Right forelimb (tissue), 1 donor: ENCODE measurements at regions not wholly inside any gene's neighbourhood (a gene's known extent, or its start where the extent isn't known, plus 50 kb on each side); places are given as distances from the start of the nearest gene placed in this dataset.

Experiments
- DNase-seq: peaks from one replicate; pipeline ENCODE4 v3.0.0-alpha.2; 2018

DNA sequence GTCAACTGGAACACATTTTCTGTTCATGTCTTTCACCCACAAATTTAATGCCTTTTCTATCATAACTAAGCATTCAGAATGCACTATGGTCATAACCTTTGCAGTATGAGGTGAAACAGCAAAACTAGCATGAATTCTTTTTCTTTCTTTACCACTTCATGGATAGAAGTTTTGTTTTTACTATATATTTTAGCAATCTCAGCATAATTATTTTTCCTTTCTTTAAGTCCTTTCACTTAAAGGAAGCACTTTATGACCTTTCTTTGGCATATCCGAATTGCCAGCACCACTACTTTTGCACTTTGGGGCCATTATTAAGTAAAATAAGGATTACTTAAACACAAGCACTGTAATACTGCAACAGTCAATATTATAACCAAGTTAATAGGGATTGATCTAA is 115.1 kb upstream of the DKK2 start:
- no peak for DNase-seq

DNA sequence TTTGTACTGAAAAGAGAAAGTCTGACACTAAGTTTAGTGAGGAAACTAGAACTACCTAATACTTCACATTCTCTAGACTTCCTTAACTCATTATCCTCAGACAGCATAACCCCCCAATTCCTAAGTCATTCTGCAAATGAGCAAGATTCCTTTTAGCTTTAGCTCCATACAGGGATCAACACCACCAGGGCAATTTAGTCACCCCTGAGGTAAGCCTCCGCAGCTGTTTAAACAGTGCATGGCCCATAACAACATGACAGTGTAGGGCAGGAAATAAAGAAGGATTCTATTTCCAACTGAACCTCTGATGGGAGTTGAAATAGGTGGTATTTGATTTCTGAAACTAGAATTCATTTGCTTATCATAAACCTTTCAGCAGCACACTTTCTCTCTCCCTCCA is 112.8 kb upstream of the DKK2 start:
- DNase-seq, result no peak

DNA sequence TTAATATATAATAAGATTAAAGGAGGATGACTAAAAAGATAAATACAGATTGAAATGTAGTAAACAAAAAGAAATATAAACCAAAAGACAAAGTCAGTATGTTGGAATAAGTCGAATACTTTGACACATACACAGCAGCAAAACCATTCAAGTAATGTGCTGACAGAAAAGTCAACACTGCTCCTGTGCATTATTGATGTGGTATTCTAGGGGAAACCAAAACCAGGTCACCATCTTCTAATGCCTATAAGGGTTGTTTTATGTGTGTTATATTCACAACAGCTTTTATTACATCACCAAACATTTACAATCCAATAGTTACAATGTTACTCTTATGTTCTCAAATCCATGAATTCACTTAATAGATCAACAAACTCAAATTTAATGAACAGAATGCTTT is 111.8 kb upstream of the DKK2 start:
- no peak for DNase-seq

DNA sequence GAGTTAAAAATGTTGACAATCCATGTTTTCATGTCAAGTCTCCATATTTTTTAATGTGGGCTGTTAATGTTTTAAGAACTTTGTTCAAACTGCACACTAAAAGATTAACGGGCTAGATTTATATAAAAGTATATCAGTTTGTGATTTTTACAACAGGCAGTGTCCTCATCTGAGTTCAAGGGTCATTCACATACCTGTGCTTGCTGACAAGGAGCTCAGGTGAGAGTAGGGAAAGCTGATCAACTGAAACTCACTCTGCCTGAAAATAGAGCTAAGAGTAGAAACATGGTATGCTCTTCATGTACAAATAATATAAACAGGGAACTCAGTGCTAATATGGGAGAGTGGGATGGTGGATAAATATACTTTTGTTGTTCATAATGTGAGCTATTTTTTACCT is 102.3 kb upstream of the DKK2 start:
- DNase-seq, result no peak

DNA sequence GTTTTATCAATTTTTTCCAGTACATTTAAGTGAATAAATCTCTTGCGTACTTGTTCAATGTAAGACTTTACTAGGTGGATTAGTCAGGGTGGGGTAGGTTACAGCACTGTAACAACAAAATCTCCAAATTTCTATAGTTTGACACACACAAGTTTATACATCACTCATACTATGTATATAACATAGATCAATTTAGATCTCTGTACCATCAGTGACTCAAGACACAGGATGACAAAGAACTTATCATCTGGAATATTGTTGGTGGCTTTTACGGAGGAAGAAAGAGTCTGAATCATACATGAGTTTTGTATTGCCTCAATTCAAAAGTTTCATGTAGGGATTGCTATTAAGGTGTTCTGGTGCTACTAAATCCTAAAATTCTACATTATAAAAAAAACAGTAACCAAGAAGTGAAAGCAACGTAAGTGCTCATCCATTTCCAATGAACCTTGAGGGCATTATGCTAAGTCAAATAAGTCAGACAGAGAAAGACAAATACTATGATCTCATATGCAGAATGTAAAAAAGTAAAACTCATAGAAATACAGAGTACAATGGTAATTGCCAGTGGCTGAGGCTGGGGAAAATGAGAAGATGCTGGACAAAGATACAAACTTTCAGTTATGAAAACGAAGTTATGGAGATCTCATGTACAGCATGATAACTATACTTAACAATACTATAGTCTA is 98.0 kb upstream of the DKK2 start:
- no peak for DNase-seq

DNA sequence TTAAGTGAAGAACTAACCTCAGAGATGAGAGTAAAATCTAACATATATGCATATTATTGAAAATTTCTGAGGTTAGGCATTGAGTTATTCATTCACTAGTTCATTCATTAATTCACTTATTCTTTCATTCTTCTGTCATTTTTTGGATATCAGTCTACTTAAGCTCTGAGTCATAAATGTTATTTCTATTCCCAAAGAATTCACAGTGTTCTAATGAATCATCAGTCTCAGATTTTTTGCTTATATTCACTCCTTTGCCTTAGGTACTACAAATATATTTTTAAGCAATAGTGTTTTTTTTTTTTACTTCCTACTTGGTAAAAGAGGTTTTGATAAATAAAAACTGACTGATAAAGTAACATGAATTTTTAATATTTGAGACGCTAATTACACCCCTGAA is 95.2 kb upstream of the DKK2 start:
- no peak for DNase-seq

DNA sequence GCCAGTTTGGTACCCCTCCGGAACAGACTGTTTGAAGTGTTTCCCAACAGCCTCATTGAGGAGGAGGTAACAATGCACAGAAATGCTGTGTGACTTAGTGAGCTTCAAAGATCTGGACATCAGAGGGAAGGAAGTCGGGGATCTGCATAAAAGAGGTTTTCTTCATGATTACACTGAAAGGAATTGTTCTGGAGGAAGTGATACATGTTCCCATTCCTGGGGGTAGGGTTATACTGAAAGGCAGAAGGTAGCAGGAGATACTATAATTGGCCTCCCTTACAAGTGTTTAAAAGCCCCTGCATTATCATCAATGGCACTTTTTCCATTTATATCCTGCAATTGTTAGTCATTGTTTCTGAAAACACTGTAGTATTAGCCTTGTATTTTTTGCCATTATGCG is 94.0 kb upstream of the DKK2 start:
- no peak for DNase-seq

DNA sequence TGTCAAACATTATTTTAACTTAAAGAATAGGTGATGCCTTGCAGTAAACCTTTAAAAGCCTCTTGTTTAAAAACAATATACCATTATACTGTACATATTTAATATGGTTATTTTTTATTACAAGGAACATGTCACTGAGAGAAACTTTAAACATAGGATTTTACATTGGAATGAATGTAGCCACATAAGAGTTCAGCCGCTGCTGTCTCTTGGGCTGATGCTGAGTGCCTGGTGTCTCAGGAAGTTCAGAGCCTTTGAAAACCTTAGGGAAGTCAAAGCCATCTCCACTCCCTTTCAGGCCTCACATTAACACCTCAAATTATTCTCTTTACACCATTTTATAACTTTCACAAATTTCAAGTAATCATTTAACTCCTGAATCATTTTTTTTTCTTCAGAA is 93.5 kb upstream of the DKK2 start:
- no peak for DNase-seq

DNA sequence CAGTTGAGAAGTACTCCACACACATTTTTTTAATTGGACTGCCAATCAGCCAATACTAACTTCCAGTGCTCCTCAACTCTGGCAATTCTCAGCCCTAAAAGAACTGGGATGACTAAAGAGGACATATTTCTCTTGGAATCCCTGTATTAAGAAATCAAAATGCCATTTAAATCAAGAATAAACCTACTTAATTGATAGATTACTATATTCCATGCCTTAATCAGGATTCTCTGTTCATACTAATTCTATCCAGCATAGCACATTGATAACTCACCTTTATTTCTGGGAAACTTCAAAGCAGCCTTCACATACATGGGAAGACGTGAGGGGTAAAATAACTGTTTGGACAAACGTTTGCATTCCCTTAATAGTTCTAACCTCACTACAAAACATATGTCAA is 93.0 kb upstream of the DKK2 start:
- DNase-seq, result no peak

DNA sequence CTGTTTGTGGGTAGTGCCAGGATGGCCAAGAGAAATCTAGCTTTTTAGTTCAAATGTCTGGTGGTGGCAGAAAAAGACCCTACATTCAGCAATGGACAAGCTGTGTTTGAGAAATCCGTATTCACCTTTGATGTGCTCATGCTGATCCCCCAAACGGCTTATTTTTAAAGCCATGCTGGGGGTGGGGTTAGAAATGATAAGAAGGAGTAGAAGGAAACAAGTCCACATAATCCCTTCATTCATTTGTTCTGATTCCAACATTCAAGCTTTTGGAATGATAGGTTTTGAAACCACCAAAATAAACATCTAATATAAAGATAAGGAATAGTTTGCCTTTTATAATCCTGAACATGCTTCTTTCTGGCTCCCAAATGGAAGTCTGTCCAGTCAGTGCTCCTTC is 92.0 kb upstream of the DKK2 start:
- no peak for DNase-seq

DNA sequence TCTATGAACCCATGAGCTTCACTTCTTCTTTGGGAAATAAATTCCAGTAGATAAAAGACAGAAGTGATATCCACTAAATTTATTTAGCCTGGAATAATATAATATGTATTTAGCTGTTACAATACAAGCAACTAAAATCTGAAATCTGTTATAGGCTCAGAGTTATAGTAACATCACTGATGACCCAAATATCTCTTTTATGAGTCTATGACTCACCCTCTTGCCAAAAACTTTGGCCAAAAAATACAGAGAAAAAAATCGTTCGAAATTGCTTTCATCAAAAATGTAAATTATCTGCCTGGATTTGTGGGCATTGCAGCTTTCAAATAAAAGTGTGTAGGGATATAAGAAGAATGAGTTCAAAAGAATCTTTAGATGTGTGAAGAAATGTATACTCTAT is 89.4 kb upstream of the DKK2 start:
- no peak for DNase-seq

DNA sequence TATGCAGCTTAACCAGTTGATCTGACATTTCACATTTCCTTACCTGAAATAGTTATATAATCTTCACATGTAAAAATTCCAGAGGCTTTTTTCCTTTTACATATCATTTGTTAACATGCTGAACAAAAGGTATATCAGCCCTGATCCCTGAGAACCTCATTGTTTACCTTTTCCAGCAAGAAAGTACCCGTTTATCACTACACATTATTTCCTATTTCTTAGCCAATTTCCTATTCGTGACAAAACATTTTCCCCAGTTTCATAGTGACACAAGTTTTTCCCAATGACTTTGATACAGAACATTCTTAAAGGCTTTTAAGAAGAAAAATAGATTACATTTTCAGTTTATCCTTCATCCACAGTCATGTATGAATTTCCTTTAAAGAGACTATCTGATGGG is 86.6 kb upstream of the DKK2 start:
- DNase-seq, result no peak

DNA sequence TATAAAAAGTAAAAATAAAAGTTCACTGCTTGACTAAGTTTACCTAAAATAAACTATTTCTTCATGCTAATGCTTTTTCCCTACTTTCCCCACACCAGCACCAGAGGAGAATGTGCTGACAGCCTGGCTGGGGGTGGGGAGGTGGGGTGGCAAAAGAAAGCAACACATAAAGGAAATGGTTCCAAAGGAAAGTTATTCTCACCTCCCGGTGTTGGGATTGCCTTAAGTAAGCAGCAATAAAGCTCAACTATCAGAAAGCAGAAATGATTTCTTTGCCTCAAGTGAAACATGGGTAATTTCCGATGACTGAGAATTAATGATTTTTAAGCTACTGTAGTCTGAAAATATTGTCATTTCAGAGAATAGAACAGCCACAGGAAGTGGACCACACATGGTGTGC is 84.5 kb upstream of the DKK2 start:
- DNase-seq, result no peak

DNA sequence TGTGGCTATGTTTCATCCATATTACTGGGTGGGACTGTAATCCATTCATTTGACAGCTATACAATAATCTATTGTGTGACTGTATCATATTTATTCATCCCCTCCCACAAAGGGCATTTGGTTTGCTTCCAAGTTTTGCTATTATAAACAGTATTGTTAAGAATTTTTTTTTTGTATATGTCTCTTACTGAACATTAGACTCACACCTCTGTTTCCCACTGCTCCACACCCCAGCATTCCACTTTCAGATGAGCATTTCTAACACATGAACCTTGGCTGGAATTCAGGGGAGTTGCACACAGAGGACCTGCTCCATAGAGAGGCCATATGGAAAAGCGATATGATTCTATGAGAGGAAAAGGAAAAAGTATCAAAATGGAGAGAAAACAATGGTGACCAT is 81.6 kb upstream of the DKK2 start:
- DNase-seq, result no peak

DNA sequence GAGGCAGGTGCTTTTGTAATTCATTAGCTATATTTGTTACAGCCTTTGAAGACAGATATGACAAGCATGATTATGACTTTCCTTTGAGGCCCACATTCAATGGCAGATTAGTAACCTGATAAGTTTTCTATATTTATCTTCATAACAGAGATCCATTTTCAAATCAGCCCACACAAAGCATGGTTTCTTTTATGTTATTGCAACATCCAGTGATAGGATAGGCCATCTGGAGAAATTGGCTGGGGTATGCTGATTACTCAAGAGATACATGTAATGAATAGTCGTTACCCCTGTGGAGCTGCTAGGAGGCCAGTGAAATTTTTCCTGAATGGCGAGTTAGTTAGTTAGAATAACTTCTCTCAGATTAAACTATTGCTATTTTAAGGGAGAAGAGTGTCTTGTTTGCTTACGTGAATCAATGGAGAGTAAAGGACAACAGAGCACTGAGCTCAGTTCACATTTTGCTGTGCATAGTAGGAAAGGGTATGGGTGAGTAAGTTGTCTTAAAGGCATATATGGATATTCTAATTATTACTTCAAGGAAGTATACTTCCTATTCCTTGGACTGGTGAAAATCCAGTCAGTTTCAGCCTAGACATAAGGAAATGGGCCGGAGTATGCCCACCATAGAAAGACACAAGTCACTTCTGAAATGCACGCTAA is 79.2 kb upstream of the DKK2 start:
- DNase-seq, result no peak

DNA sequence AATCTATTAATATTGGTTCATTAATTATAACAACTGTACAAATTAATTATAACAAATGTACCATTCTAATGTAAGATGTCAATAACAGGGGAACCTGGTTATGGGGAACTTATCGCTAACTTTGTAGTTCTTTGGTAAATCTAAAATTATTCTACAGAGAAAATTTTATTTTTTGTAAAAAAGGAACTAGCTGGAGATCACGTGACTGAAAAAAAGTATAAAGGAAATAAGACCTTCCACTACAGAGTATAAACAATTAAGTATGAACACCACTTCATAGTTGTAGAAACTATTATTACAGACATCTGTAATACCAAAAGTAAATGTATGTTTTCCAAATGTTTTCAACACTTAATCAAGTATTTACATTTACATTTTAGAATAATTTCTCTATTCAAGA is 77.9 kb upstream of the DKK2 start:
- DNase-seq, result no peak

DNA sequence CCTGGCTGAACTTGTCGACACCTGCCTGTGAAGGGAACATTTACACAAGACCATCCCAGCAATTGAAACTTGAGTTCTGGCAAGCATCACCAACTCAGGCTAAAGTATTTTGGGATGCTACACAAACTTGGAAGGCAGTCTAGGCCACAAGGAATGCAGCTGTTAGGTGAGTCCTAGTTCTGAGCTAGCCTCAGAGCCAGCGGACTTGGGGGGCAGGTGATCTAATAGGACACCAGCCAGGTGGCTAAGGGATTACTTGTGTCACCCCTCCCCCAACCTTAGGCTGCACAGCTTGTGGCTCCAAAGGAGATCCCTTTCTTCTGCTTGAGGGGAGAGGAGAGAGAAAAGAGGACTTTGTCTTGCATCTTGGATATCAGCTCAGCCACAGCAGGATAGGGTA is 62.3 kb upstream of the DKK2 start:
- DNase-seq, result no peak

DNA sequence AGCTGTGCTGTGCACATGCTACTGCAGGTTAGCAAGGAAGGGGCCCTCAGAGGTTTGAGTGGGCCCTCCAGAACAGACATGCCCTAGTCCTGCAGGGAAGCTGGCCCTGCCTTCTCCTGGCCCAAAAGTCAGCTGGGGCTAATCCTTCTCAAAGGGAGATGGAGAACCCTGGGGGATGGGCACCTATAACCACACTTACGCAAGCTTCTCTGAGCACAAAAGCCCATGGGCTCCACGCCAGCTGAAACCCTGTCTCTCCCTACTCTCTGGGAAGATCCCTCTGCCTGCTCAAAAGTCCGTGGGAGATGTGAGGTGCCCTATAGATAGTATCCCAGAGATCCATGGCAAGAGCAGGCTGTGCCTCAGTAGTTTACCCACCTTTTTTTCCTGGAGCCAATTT is 58.9 kb upstream of the DKK2 start:
- no peak for DNase-seq

DNA sequence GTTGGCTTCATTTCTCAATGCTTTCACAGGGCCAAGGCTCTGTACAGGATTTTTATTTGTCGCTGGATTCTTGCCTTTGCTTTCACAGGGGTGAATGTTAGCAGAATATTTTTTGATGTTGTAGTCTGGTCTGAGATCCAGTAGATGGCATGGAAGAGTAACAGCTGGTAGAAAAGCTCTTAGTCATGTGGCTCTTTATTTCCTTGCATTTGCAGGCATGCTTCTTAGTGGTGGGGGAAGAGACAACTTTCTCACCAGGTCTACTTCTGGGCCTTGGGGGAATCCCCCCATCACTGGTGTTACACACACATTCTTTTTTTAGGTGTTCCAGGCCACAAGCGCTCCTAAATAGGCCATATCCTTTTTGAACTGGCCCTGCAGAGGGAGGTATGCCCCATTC is 58.2 kb upstream of the DKK2 start:
- DNase-seq, result no peak
